K562 (cell line): ENCODE measurements at regions not wholly inside any gene's neighbourhood (a gene's known extent, or its start where the extent isn't known, plus 50 kb on each side); places are given as distances from the start of the nearest gene placed in this dataset.

ENCODE experiments used
- ATAC-seq: fragments of 200-7000 bp; cut with Tn5 transposase; 3 replicates; pipeline ENCODE4 v1.9.1; 2020; ENCODE audit warnings: moderate library complexity
- BruUV-seq: library from RNA; stranded (reverse); fragments of 400-500 nt; replicated peaks from 2 replicates; lab custom pipeline; 2021; lab: Mats Ljungman, UMichigan
- CTCF ChIA-PET: fragments of 300-600 bp; formaldehyde crosslinking; extraction: SDS; loops from one replicate; lab custom pipeline; 2021; ENCODE audit warnings: low intra/inter-chr PET ratio; lab: Yijun Ruan, JAX
- POLR2A ChIA-PET: fragments of 300-600, 350-650 bp; sonication (Branson Sonifier 250); formaldehyde crosslinking; extraction: SDS; loops from one replicate; lab custom pipeline; 2021; ENCODE audit warnings: antibody characterized with exemption, inconsistent platforms; lab: Yijun Ruan, JAX
- DNase-seq, 4 experiments: peaks; one replicate each; pipeline versions ENCODE4 v3.0.0 to v3.0.0-alpha.2; 2011 to 2018; ENCODE audit warnings: low spot score in 3 of 4, mixed read lengths in 3 of 4; ENCODE audit errors: extremely low read depth in 1 of 4
- FAIRE-seq: peaks from 2 replicates; lab custom pipeline; 2011; peaks lifted over from hg19 to GRCh38; lab: Jason Lieb, UNC
- H2AFZ ChIP-seq: 2 replicates; pipeline ENCODE4 v1.6.0; 2011; ENCODE audit warnings: low read depth, low read length, control low read depth, inconsistent platforms
- H3K27ac ChIP-seq: fragments of 200-600 bp; 3 replicates; pipeline ENCODE4 v1.8.0; 2011; ENCODE audit warnings: low read depth, mild to moderate bottlenecking, control low read depth, inconsistent platforms, low read length, moderate library complexity, mixed read lengths; ENCODE audit errors: extremely low read depth
- H3K27me3 ChIP-seq, 2 experiments: fragments of 300-600 bp in 1 of 2; 2 replicates in 1 of 2; 3 replicates in 1 of 2; pipeline versions ENCODE4 v1.6.0 to v1.8.0; 2011; ENCODE audit warnings: inconsistent platforms in 2 of 2, low read length in 2 of 2, mild to moderate bottlenecking in 1 of 2, mixed read lengths in 1 of 2, moderate library complexity in 1 of 2; ENCODE audit not compliant: control insufficient read depth in 2 of 2, insufficient read depth in 2 of 2
- H3K36me3 ChIP-seq: fragments of 300-600 bp; 3 replicates; pipeline ENCODE4 v1.8.0; 2011; ENCODE audit warnings: mild to moderate bottlenecking, low read length, inconsistent platforms; ENCODE audit not compliant: control insufficient read depth, insufficient read depth
- H3K4me1 ChIP-seq, 2 experiments: fragments of 200-600 bp in 1 of 2; replicated peaks in 1 of 2; 2 replicates in 1 of 2; 3 replicates in 1 of 2; pipeline versions ENCODE4 v1.5.1 to v1.8.0; 2011; ENCODE audit warnings: inconsistent platforms in 2 of 2, low read length in 2 of 2, mild to moderate bottlenecking in 1 of 2, mixed read lengths in 1 of 2, moderate library complexity in 1 of 2; ENCODE audit not compliant: control insufficient read depth in 2 of 2, insufficient read depth in 2 of 2
- H3K4me2 ChIP-seq: 2 replicates; pipeline ENCODE4 v1.6.1; 2011; ENCODE audit warnings: low read length, control low read depth, inconsistent platforms, mixed read lengths; ENCODE audit not compliant: insufficient read depth
- H3K4me3 ChIP-seq: fragments of 200-600 bp; sonication (generic), shearing (Covaris generic); 2 replicates; pipeline ENCODE4 v1.5.1; 2016; ENCODE audit warnings: control low read depth, inconsistent platforms
- H3K79me2 ChIP-seq: fragments of 200-600 bp; 3 replicates; pipeline ENCODE4 v1.8.0; 2011; ENCODE audit warnings: low read length, inconsistent platforms; ENCODE audit not compliant: control insufficient read depth, insufficient read depth
- H3K9ac ChIP-seq, 2 experiments: 2 replicates each; pipeline versions ENCODE4 v1.6.0 to v1.6.1; 2011; ENCODE audit warnings: low read depth in 2 of 2, low read length in 2 of 2, control low read depth in 1 of 2, inconsistent platforms in 1 of 2, mild to moderate bottlenecking in 1 of 2, mixed read lengths in 1 of 2; ENCODE audit not compliant: insufficient read depth in 1 of 2
- H3K9me1 ChIP-seq: one replicate; pipeline ENCODE4 v1.6.0; 2011; ENCODE audit warnings: inconsistent platforms, mild to moderate bottlenecking, low read length, moderate library complexity; ENCODE audit not compliant: control insufficient read depth, insufficient read depth
- H3K9me3 ChIP-seq: replicated peaks from 2 replicates; pipeline ENCODE4 v1.5.1; 2011; ENCODE audit warnings: low read depth, low read length, inconsistent platforms; ENCODE audit not compliant: control insufficient read depth, insufficient read depth
- H4K20me1 ChIP-seq: replicated peaks from 2 replicates; pipeline ENCODE4 v1.6.1; 2011; ENCODE audit warnings: low read length, inconsistent platforms, mixed read lengths; ENCODE audit not compliant: control insufficient read depth, insufficient read depth
- CCAR2 ChIP-seq: fragments of 200-400 bp; formaldehyde crosslinking; IDR thresholded peaks from 2 replicates; pipeline ENCODE4 v1.6.1; 2017; ENCODE audit warnings: mild to moderate bottlenecking, low read depth, low read length
- EHMT2 ChIP-seq: fragments of 450-650 bp; IDR thresholded peaks from 2 replicates; pipeline ENCODE4 v1.6.1; 2018; ENCODE audit warnings: antibody characterized with exemption
- FOXA3 ChIP-seq, 2 experiments: fragments of 450-650 bp in 1 of 2; sonication (generic) in 1 of 2; formaldehyde crosslinking; IDR thresholded peaks in 1 of 2; conservative IDR thresholded peaks in 1 of 2; 2 replicates each; pipeline versions ENCODE4 v1.4.0 to v1.8.0; 2020 to 2022; ENCODE audit warnings: mild to moderate bottlenecking in 2 of 2, missing genetic modification reagents in 1 of 2
- GATAD2B ChIP-seq: fragments of 450-650 bp; IDR thresholded peaks from 2 replicates; pipeline ENCODE4 v1.6.1; 2017; ENCODE audit warnings: mild to moderate bottlenecking, borderline replicate concordance
- MYNN ChIP-seq, 2 experiments: sonication (generic); formaldehyde crosslinking in 1 of 2; IDR thresholded peaks; 2 replicates each; pipeline versions ENCODE4 v1.5.0 to v1.6.1; 2016 to 2020; ENCODE audit warnings: antibody characterized with exemption in 1 of 2, missing genetic modification reagents in 1 of 2
- NR2F6 ChIP-seq: fragments of 450-650 bp; formaldehyde crosslinking; IDR thresholded peaks from 2 replicates; pipeline ENCODE4 v1.4.0; 2020; ENCODE audit warnings: mild to moderate bottlenecking
- NR3C1 ChIP-seq: sonication (generic); formaldehyde crosslinking; IDR thresholded peaks from 2 replicates; pipeline ENCODE4 v1.8.1; 2022; ENCODE audit warnings: missing genetic modification reagents
- NR4A1 ChIP-seq, 2 experiments: fragments of 250-450 bp in 1 of 2; fragments of 450-650 bp in 1 of 2; sonication (Bioruptor Pico) in 1 of 2; IDR thresholded peaks; 2 replicates each; pipeline versions ENCODE4 v1.4.0 to v1.6.1; 2016 to 2020; ENCODE audit warnings: mild to moderate bottlenecking in 2 of 2, missing compliant biosample characterization in 1 of 2, missing genetic modification characterization in 1 of 2, moderate library complexity in 1 of 2
- PHB ChIP-seq: fragments of 250-450 bp; sonication (Bioruptor Pico); IDR thresholded peaks from 2 replicates; pipeline ENCODE4 v1.5.0; 2021
- ZNF124 ChIP-seq: sonication (generic); formaldehyde crosslinking; IDR thresholded peaks from 2 replicates; pipeline ENCODE4 v1.8.1; 2022; ENCODE audit warnings: missing genetic modification reagents
- ZNF780A ChIP-seq: fragments of 250-450 bp; sonication (Bioruptor Pico); IDR thresholded peaks from 2 replicates; pipeline ENCODE4 v1.5.0; 2021; ENCODE audit warnings: mild to moderate bottlenecking
- WGBS: fragments of 100-300 bp; shearing (Covaris generic); methylation state at CpG from one replicate; pipeline ENCODE4 v1.1.6; 2016; ENCODE audit warnings: low coverage, mixed read lengths; ENCODE audit not compliant: insufficient coverage; ENCODE audit errors: missing lambda C conversion rate; 5-methylcytosine and 5-hydroxymethylcytosine counted together
- in situ Hi-C: fragments of 300-500 bp; cut with MboI; formaldehyde crosslinking; loops from 4 replicates; pipeline ENCODE4 v1.15.0; 2018; ENCODE audit warnings: inconsistent platforms, mixed read lengths
- intact Hi-C: fragments of 100-400 bp; cut with micrococcal nuclease; formaldehyde crosslinking; loops from 2 replicates; pipeline ENCODE4 v1.14.2; 2022
- TF ChIP-seq, protein P1 (sequence below): fragments of 250-450 bp; sonication (Bioruptor Pico); IDR thresholded peaks from 2 replicates; pipeline ENCODE4 v1.8.0; 2021; ENCODE audit warnings: mild to moderate bottlenecking, moderate library complexity
- TF ChIP-seq, protein P2 (sequence below): sonication (generic); formaldehyde crosslinking; IDR thresholded peaks from 2 replicates; pipeline ENCODE4 v1.9.0; 2022; ENCODE audit warnings: mild to moderate bottlenecking, missing genetic modification reagents

DNA sequence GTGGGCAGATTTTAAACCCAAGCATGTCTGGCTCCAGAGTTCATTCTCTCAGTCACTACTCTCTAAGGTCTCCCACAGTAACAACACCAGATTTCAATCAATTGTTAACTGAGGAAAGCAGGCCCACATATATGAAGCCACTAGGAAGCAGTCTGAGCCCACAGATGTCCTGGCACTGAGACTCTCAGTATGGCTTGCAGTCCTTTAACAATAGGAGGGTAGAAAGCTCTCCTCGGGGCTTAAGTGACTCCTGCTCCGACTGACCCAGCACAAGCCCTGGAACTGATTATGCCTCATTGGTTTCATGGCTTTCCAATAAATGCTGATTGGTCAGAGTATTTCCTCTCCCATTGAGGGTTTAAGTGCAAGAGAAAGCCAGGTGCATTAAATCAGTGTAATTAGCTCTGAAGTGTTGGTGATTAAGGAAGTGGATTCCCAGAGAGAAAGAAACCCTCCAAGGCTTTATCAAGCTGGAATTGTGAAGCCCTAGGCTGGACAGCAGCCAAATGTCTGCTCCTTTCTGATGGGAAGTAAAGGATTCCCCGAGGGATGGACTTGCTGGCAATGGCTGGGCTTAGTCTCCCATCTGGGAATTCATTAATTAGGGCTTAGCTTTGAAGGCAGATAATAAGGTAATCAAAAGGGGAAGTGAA lies 76.6 kb upstream of the PROKR2 start:
- FAIRE-seq (no peak), ATAC-seq (no peak), DNase-seq (no peak)
- intact Hi-C loops (no loop called here), in situ Hi-C loops (no loop called here)
- Histone ChIP-seq H3K9ac (no peak overlapping the region), H2AFZ (no peak overlapping the region), H3K4me3 (no peak overlapping the region), H3K27ac (no peak overlapping the region), H3K36me3 (no peaks in the 10 kb centered on the region), H3K79me2 (no peaks in the 10 kb centered on the region), H3K9me1 (no peaks in the 10 kb centered on the region), H3K4me1 (no peaks in the 10 kb centered on the region), H4K20me1 (no peaks in the 10 kb centered on the region), H3K27me3 (no peaks in the 10 kb centered on the region), H3K9me3 (no peaks in the 10 kb centered on the region)
- BruUV-seq = no TSS peak
- ChIA-PET POLR2A (no interaction called here), CTCF (no interaction called here)
- 0% methylated on average over 3 of the region's 3 CpGs for WGBS
- TF ChIP-seq EHMT2 (no peak), ZNF780A (CRISPR knock-in tag) (no peak), NR2F6 (CRISPR knock-in tag) (no peak), PHB (CRISPR knock-in tag) (no peak), CCAR2 (no peak), NR3C1 (CRISPR knock-in tag) (no peak), ZNF124 (CRISPR knock-in tag) (no peak), NR4A1 (CRISPR knock-in tag; IDR thresholded peaks at IDR 0.05) (no peak), NR4A1 (tag; IDR thresholded peaks at IDR 0.05) (no peak), MYNN (IDR thresholded peaks at IDR 0.05) (no peak), MYNN (CRISPR knock-in tag; IDR thresholded peaks at IDR 0.05) (no peak), FOXA3 (CRISPR knock-in tag; conservative IDR thresholded peaks at IDR 0.05 in 1 of 2, IDR thresholded peaks at IDR 0.05 in 1 of 2) (no peak), GATAD2B (no peak)
- TF ChIP-seq, protein P1, sequence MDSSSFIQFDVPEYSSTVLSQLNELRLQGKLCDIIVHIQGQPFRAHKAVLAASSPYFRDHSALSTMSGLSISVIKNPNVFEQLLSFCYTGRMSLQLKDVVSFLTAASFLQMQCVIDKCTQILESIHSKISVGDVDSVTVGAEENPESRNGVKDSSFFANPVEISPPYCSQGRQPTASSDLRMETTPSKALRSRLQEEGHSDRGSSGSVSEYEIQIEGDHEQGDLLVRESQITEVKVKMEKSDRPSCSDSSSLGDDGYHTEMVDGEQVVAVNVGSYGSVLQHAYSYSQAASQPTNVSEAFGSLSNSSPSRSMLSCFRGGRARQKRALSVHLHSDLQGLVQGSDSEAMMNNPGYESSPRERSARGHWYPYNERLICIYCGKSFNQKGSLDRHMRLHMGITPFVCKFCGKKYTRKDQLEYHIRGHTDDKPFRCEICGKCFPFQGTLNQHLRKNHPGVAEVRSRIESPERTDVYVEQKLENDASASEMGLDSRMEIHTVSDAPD (CRISPR knock-in tag) = no peak
- TF ChIP-seq, protein P2, sequence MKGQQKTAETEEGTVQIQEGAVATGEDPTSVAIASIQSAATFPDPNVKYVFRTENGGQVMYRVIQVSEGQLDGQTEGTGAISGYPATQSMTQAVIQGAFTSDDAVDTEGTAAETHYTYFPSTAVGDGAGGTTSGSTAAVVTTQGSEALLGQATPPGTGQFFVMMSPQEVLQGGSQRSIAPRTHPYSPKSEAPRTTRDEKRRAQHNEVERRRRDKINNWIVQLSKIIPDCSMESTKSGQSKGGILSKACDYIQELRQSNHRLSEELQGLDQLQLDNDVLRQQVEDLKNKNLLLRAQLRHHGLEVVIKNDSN (CRISPR knock-in tag) = no peak
- TF ChIP-seq, all 486 proteins: peak for 0
- no peak overlapping the region for H3K4me2 ChIP-seq
